GM21786 (cell line): ENCODE measurements at regions not wholly inside any gene's neighbourhood (a gene's known extent, or its start where the extent isn't known, plus 50 kb on each side); places are given as distances from the start of the nearest gene placed in this dataset.
A peak's percentile ranks its signal among the peaks of the same experiment; 100 is the strongest.

Source experiments
- ATAC-seq: cut with Tn5 transposase; IDR thresholded peaks from one replicate; pipeline ENCODE4 v1.9.1; 2021; ENCODE audit not compliant: unreplicated experiment

GRCh38 chr9:25994605-25995004 lies 316.4 kb upstream of the TUSC1 start:
- no peak for ATAC-seq

- no peak for ATAC-seq
Measured at GRCh38 chr9:25990376-25990775, 312.1 kb upstream of the TUSC1 start.

- no peak for ATAC-seq
Measured at GRCh38 chr9:25975667-25976066, 297.4 kb upstream of the TUSC1 start.

- ATAC-seq: peak; percentile 74
Measured at GRCh38 chr9:25964239-25964638, 286.0 kb upstream of the TUSC1 start.

- ATAC-seq: no peak
Measured at GRCh38 chr9:25960178-25960577, 281.9 kb upstream of the TUSC1 start.

GRCh38 chr9:25954209-25954608 lies 276.0 kb upstream of the TUSC1 start:
- ATAC-seq: no peak

- ATAC-seq: no peak
Measured at GRCh38 chr9:25948182-25948581, 269.9 kb upstream of the TUSC1 start.

- no peak for ATAC-seq
Measured at GRCh38 chr9:25939126-25939525, 260.9 kb upstream of the TUSC1 start.

GRCh38 chr9:25936031-25936430 lies 257.8 kb upstream of the TUSC1 start:
- ATAC-seq: no peak

GRCh38 chr9:25935188-25935587 lies 256.9 kb upstream of the TUSC1 start:
- no peak for ATAC-seq

GRCh38 chr9:25918761-25919160 lies 240.5 kb upstream of the TUSC1 start:
- no peak for ATAC-seq

- no peak for ATAC-seq
Measured at GRCh38 chr9:25917731-25918362, 239.6 kb upstream of the TUSC1 start.

- no peak for ATAC-seq
Measured at GRCh38 chr9:25913806-25914205, 235.6 kb upstream of the TUSC1 start.

GRCh38 chr9:25904701-25905100 lies 226.5 kb upstream of the TUSC1 start:
- no peak for ATAC-seq

- ATAC-seq: no peak
Measured at GRCh38 chr9:25891527-25891926, 213.3 kb upstream of the TUSC1 start.

GRCh38 chr9:25889661-25890060 lies 211.4 kb upstream of the TUSC1 start:
- no peak for ATAC-seq

GRCh38 chr9:25876248-25876647 lies 198.0 kb upstream of the TUSC1 start:
- ATAC-seq: no peak

GRCh38 chr9:25864509-25864908 lies 186.3 kb upstream of the TUSC1 start:
- ATAC-seq: no peak

GRCh38 chr9:25861421-25861820 lies 183.2 kb upstream of the TUSC1 start:
- ATAC-seq: no peak

GRCh38 chr9:25857147-25857546 lies 178.9 kb upstream of the TUSC1 start:
- no peak for ATAC-seq

GRCh38 chr9:25850803-25851202 lies 172.6 kb upstream of the TUSC1 start:
- ATAC-seq: no peak

- ATAC-seq: no peak
Measured at GRCh38 chr9:25845867-25846266, 167.6 kb upstream of the TUSC1 start.

GRCh38 chr9:25830381-25830780 lies 152.1 kb upstream of the TUSC1 start:
- ATAC-seq: no peak
